DMS53 treated with DMSO at 0.1 percent for 48 hours (cell line): ENCODE measurements at regions not wholly inside any gene's neighbourhood (a gene's known extent, or its start where the extent isn't known, plus 50 kb on each side); places are given as distances from the start of the nearest gene placed in this dataset.
"Not testable (repeated sequence)": the region's sequence is repeated elsewhere in the genome, so short reads cannot be mapped to it uniquely, and the experiment has no call there.

Experiments
- DNase-seq: peaks from one replicate; lab custom pipeline; 2025; ENCODE audit not compliant: unreplicated experiment; lab: John Stamatoyannopoulos, UW

DNA sequence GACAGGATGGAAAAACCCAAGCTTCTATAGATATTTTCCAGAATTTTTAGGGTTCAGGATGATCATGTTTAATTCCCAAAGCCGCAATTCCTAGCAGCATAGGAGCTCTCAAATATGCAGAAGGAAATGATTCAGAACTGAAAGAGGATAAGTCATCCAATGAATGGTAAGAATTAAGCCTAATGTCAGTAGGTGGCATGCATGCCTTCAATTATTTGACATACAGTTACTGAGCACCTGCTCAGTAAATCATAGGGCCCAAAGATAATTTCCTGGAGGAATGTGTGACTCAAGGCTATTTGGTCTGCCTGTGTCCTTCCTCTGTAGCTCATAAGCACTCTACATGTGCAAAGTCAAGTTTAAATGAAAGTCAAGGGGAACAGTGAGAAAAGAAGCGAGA lies 116.8 kb upstream of the SLC38A4 start:
- peak; percentile 34 for DNase-seq

DNA sequence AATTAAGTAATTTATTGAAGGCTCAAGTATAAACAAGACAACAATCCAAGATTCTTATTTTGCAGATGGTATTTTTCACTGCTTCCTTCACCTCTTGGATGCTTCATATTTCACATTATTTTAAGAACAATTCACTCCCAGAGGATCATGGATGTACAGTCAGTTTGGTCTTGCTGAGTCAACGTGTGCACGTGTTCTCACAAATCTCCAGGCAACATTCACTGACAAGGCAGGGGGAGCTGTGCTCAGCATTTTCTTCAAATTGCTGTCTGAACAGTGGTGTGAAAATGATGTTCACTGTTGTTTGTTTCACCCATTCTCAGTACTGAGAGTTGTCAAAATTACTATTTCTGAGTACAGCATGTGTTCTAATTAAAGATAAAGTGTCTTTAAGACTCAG lies 118.3 kb upstream of the SLC38A4 start:
- peak; percentile 35 for DNase-seq

DNA sequence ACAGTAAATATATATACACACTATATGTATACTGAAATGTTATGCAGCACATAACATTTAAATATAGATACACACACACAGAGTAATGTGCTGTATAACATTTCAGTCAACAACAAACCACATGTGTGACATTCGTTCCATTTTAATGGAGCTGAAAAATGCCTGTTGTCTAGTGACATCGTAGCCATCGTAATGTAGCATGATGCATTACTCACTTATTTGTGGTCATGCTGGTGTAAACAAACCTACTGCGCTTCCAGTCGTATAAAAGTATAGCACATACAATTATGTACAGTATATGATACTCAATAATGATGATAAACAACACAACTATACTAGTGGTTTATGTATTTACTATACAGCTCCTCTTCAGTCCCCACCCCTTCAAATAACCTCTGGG lies 119.0 kb upstream of the SLC38A4 start:
- DNase-seq: no peak

DNA sequence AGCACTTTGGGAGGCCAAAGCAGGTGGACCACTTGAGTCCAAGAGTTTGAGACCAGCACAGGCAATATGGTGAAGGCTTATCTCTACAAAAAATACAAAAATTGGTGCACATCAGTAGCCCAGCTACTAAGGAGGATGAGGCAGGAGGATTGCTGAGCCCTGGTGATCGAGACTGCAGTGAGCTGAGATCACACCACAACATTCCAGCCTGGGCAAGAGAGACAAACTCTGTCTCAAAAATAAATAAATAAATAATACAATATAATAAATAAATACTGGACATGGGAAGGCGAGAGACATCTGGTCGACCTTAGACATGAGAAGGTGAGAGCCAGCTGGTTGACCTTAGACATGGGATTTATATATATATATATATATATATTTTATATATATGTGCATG lies 119.8 kb upstream of the SLC38A4 start:
- no peak for DNase-seq

- no peak for DNase-seq
Observed at GRCh38 chr12:46946137-46946536, 120.3 kb upstream of the SLC38A4 start.

GRCh38 chr12:46948936-46949545 lies 123.2 kb upstream of the SLC38A4 start:
- no peak for DNase-seq

DNA sequence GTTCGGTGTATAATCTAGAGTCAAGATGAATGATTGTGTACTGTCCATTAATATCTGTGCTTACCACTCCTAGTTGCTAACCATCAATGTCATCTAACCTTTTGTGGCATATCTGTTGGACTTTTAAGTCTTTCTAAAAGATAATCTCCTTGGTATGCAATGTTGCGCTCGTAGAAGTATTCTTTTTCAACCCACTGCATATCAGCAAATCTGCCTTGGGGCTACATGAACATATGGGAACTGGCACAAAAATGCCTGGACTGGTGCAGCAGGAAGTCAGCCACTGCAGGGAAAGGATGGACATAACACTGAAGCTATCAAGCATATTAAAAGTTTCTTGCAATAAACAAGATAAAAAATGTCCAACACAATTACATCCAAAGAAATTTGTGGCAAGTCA lies 124.3 kb upstream of the SLC38A4 start:
- DNase-seq: no peak

DNA sequence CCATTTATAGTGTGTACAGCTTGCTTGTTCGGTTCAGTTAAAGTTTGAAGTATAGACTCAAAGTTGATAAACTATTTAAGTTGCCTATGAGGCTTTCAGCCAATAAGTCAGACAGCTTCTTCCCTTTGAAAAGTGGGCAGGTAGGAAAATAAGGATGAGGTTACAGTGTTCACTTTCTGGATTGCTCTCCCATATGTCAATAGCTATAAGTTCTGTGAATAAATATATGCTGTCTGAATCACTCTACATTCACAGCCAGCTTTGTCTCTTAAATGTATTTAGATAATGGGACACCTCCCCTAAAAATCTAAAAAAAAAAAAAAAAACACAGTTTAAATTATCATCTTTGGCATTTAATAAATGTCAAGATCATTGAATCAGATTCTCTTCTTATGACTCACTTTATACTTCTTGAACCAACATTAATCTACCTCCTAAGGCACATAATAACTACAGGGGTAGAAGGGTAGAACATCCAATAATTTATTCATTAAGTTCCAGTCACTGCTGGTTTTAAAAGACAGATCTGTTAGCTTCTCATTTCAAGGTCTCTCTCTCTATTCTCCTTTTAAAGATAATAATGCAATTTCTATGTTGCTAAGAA lies 126.4 kb upstream of the PCED1B start:
- no peak for DNase-seq

DNA sequence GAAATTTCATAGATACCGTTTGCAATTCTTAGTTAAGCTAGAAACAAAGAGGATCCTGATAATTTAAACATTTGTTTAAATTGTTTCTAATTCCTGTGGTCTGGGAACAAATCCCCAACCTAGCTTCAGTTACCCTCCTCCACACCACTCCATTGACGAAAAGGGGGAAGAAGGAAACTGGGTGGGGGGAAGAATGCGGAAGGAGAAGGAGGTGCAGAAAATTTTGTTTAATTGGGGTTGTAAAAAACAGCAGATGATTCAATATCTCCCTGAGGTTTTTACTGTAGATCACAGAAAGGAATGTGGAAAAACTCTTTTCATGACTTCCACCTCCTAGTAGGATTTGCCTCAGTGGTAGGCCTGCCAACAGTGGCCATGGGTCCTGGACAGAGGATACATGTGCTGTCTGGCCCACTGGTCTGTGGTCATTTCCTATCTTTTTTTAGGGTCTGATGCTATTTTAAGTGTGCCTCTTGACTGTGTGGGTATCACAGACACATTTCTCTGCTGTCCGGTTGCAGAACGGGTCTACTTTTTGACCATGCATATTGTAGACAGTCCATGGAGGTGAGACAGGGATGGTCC lies 122.9 kb upstream of the PCED1B start:
- no peak for DNase-seq

GRCh38 chr12:46958053-46958452 lies 121.4 kb upstream of the PCED1B start:
- no peak for DNase-seq

DNA sequence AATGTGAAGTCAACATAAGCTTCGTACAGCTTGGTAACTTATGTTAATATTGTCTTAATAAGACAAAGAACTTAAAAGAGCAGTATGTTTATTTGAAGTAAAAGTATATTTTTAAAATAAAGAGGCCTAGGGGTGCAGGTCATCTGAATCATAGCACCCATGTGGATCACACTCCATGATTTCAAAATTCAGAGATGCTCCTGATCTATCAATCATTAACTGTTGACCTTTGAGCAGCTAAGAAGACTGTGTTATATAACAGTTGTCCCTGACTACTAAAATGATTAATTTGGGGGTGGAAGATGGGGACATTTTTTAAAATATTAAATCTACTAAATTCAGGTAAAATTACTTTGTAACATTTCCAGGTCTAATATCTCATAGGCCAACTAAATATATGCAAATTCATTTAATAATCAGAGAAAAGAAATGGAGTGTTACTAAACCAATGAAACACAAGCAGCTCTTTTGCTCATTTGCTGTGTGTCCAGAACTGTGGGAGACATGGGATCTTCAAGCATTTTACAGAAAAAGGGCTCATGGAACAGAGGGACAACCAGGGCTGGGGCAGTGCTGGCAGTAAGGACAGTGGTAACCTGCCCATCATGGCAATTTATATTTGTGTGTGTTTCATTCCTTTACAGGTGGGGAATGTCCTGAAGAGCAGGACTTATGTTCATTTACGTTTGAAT lies 120.7 kb upstream of the PCED1B start:
- no peak for DNase-seq

GRCh38 chr12:46959502-46959901 lies 119.9 kb upstream of the PCED1B start:
- DNase-seq: no peak

DNA sequence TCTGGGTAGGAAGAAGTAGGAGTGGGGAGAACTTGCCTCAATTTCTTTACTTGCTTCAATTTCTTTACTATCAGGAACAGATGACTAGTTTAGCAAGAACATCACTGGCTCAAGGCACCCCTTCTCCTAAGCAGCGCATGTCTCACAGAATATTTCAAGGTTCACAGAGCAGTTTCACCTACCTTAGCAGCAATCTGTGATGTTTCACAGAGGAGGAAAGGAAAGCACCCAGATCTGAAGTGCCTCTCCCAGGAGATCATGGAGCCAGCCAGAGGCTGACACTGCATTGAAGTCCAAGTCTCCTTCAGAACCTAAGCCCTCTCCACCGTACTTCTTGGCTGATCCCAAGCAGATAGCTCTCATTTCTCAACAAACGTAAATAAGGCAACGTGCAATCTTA lies 118.7 kb upstream of the PCED1B start:
- DNase-seq: no peak

GRCh38 chr12:46963191-46963590 lies 116.2 kb upstream of the PCED1B start:
- no peak for DNase-seq

DNA sequence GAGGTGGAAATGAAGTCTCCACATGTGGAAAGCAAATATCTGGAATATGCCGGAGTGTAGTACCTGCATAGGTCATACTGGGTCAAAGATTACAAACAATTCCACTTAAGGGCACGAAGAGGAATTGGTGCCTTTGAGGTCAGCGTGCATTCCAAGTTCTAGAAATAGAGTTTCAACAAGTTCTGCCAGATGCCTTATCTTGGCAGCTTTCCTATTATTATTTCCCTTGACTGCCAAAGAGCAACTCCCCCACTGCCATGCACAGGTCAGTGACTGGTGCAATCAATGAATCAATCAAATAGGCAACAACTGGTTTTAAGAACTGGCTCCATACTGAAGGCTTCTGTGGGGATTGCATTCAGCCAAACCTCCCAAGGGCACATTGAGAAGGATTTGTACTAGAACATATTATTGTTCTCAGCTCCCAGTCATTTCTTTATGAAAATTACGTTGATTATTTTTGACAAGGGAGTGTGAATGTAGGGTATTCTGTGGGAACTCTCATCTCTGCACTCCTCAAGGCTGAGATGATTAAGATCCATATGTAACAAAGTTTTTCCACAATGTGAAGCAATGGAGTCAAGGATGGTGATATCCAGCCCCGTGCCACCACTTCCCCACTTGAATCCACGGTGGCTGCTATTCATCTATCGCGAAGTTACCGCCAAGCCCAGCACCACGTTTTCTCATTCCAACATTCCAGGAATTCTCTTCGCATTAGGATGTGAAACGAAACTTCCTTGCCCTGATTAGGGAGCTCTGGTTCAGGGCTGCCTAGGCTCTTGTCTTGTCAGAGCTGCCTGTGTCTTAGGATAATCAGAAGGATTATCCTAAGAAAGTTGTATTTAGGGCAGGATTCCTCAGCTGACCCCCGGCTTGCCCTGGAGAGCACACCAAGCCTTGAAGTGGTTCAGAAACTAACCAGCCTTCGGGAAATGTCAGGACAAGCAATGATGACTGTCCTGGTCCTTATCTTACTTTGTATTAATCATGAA lies 115.1 kb upstream of the PCED1B start:
- DNase-seq: no peak

GRCh38 chr12:46965137-46965536 lies 114.3 kb upstream of the PCED1B start:
- DNase-seq: no peak

DNA sequence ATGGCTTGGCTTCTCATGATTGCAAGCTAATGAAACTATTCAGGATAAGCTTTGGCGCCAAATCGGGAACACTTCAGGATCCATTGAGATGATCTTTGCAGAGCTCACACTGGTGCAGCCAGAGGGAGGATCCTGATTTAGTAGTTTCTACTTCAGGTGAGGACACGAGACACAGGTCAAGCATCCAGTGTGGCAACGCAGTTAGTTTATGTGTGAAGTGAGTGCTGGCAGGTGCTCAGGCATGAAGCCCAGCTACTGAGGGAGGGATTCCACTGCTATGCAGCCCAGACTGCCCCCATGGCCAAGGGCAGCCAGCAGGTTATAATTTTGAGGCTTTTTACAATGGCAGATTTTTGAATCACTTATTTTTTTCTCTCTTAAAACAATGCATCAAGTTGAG lies 113.5 kb upstream of the PCED1B start:
- DNase-seq: no peak

DNA sequence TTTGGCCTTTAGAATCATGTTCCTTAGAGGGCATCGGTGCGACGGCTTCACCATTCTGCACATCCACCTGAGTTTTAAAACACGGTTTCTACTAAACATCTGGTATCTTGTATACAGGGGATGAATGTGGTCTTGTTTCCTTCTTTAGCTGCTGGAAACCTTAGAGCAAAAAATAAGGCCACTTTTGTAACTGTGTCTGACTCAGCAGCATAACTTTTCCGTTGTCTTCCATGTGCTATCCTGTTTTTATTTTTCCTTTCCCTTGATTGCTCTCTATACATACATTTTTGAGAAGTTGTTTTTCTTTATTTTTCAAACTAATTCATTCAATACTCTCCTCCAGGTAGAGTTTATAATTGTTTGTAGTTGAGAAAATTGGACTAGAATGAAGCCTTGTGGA lies 108.8 kb upstream of the PCED1B start:
- no peak for DNase-seq

- DNase-seq: not testable (repeated sequence)
Observed at GRCh38 chr12:46973937-46974336, 105.5 kb upstream of the PCED1B start.

DNA sequence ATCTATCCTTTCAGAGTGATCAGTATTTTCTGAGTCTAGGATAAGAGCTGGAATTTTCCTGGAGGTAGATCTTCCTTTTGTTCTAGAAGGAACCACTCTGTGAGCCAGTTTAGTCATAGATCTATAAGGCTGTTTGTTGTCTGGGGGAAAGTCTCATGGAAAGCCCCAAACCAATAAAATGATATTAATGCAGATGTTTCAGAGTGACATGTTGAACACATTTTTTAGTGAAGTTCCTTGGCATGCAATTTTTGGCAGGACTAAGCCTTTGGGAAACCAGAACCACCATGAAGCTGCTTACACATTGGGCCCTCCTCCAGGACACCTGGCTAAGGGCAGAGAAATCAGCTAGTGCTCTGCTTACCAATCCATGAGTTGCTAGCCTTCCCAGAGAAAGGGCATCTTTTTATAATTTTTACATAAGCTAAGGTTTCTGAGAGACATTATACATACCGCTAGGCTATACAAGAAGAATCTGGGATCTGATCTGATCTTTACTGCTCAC lies 101.5 kb upstream of the PCED1B start:
- DNase-seq: no peak

DNA sequence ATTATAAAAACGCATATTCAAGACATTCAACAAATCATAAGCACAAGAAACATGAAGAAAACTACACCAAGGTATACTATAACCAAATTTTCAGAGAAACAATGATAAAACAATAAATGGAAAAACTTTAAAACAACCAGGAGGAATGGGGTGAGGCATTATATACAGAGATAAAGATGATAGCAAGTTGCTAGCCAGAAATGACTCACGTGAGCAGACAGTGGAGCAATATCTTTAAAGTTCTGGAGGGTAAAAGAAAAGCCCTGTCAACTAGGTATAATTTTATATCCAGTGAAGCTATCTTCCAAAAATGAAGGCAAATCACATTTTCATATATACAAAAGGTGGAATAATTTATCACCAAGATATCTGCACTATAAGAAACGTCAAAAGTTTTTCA lies 97.8 kb upstream of the PCED1B start:
- DNase-seq: no peak
